GM21619 (cell line): ENCODE measurements at regions not wholly inside any gene's neighbourhood (a gene's known extent, or its start where the extent isn't known, plus 50 kb on each side); places are given as distances from the start of the nearest gene placed in this dataset.
"Not testable (repeated sequence)": the region's sequence is repeated elsewhere in the genome, so short reads cannot be mapped to it uniquely, and the experiment has no call there.

Experiments used
- ATAC-seq: cut with Tn5 transposase; IDR thresholded peaks from one replicate; pipeline ENCODE4 v1.9.1; 2021; ENCODE audit not compliant: unreplicated experiment

- ATAC-seq: no peak
Observed at GRCh38 chr2:67891642-67892041, 171.2 kb downstream of the C1D start.

- ATAC-seq: no peak
Observed at GRCh38 chr2:67892339-67892846, 170.4 kb downstream of the C1D start.

- ATAC-seq: no peak
Observed at GRCh38 chr2:67895227-67895941, 167.4 kb downstream of the C1D start.

- ATAC-seq: no peak
Observed at GRCh38 chr2:67896076-67896475, 166.7 kb downstream of the C1D start.

- ATAC-seq: no peak
Observed at GRCh38 chr2:67896476-67896875, 166.3 kb downstream of the C1D start.

GRCh38 chr2:67898595-67898994, 164.2 kb downstream of the C1D start:
- no peak for ATAC-seq

- no peak for ATAC-seq
Observed at GRCh38 chr2:67899187-67899586, 163.6 kb downstream of the C1D start.

GRCh38 chr2:67900826-67901225, 162.0 kb downstream of the C1D start:
- no peak for ATAC-seq

- ATAC-seq: no peak
Observed at GRCh38 chr2:67904566-67904965, 158.2 kb downstream of the C1D start.

GRCh38 chr2:67904966-67905365, 157.8 kb downstream of the C1D start:
- no peak for ATAC-seq

GRCh38 chr2:67906547-67906946, 156.3 kb downstream of the C1D start:
- not testable (repeated sequence) for ATAC-seq

- ATAC-seq: no peak
Observed at GRCh38 chr2:67917332-67918054, 145.3 kb downstream of the C1D start.

GRCh38 chr2:67918471-67918870, 144.3 kb downstream of the C1D start:
- ATAC-seq: no peak

GRCh38 chr2:67919490-67919889, 143.3 kb downstream of the C1D start:
- no peak for ATAC-seq

GRCh38 chr2:67922080-67922785, 140.6 kb downstream of the C1D start:
- no peak for ATAC-seq

- ATAC-seq: no peak
Observed at GRCh38 chr2:67923696-67924095, 139.1 kb downstream of the C1D start.

GRCh38 chr2:67927501-67927900, 135.3 kb downstream of the C1D start:
- no peak for ATAC-seq

- no peak for ATAC-seq
Observed at GRCh38 chr2:67930156-67930555, 132.6 kb downstream of the C1D start.

GRCh38 chr2:67936969-67937368, 125.8 kb downstream of the C1D start:
- no peak for ATAC-seq

- ATAC-seq: no peak
Observed at GRCh38 chr2:67938053-67938452, 124.8 kb downstream of the C1D start.

GRCh38 chr2:67945056-67945455, 117.7 kb downstream of the C1D start:
- no peak for ATAC-seq

- no peak for ATAC-seq
Observed at GRCh38 chr2:67945940-67946339, 116.9 kb downstream of the C1D start.
